ENCODE measurements at regions not wholly inside any gene's neighbourhood (a gene's known extent, or its start where the extent isn't known, plus 50 kb on each side); places are given as distances from the start of the nearest gene placed in this dataset.
A peak's percentile ranks its signal among the peaks of the same experiment; 100 is the strongest.

DNA sequence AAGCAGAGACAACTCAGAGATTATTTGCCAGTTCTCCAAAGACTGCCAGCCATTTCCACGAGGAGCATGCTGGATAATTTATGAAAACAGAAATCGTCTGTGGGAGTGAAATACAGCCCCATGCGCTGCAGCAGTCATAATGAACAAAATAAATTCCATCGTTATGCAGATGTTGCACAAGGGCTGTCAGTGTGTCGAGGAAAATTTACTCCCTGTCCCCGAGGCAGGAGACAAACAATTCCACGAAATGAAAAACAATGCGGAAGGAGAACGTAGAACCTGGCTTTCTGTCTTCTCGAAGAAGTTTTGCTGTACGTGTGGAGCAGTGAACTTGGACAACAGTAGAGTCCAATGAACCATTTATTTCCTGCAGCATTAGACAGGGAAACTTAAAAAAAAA is 399.4 kb downstream of the CD83 start:
- no peaks in the 10 kb centered on the region for H3K9me3 ChIP-seq (ENCODE audit: control insufficient read depth in 2 of 3, low read length in 3 of 3)
- Mint-ChIP-seq H3K4me1 (peaks cover 0 to 14% (median 4%) of the 10 kb centered on the region in 7 donors), H3K4me3 (no peak overlapping the region), H3K27me3 (peaks cover 0 to under 1% (median 0%) of the 10 kb centered on the region in 5 donors), H3K27ac (peak overlapping the region in 1 of 9 donors; percentile 8), H3K9me3 (peaks cover 0 to 4% (median 0%) of the 10 kb centered on the region in 11 donors), H3K36me3 (peaks cover 0 to 3% (median 0%) of the 10 kb centered on the region in 5 donors)
- POLR2A ChIA-PET, result no interaction called here
- CTCF ChIA-PET, result no interaction called here
- no peak overlapping the region for H3K27ac ChIP-seq (ENCODE audit: low read depth, low read length)
- no peak overlapping the region for H3K4me3 ChIP-seq (ENCODE audit: low read length)
- intact Hi-C loops (cut with micrococcal nuclease), result no loop called here
- DNase-seq (no peak), ATAC-seq (no peak)
- H3K36me3 ChIP-seq (ENCODE audit: control insufficient read depth in 2 of 3, insufficient read depth in 3 of 3, low read length in 3 of 3), result no peaks in the 10 kb centered on the region
- no peaks in the 10 kb centered on the region for H3K27me3 ChIP-seq (ENCODE audit: control insufficient read depth in 2 of 2, insufficient read depth in 2 of 2, low read length in 2 of 2)
- H3K4me1 ChIP-seq (ENCODE audit: control insufficient read depth in 2 of 2, insufficient read depth in 2 of 2, low read length in 2 of 2), result no peaks in the 10 kb centered on the region

DNA sequence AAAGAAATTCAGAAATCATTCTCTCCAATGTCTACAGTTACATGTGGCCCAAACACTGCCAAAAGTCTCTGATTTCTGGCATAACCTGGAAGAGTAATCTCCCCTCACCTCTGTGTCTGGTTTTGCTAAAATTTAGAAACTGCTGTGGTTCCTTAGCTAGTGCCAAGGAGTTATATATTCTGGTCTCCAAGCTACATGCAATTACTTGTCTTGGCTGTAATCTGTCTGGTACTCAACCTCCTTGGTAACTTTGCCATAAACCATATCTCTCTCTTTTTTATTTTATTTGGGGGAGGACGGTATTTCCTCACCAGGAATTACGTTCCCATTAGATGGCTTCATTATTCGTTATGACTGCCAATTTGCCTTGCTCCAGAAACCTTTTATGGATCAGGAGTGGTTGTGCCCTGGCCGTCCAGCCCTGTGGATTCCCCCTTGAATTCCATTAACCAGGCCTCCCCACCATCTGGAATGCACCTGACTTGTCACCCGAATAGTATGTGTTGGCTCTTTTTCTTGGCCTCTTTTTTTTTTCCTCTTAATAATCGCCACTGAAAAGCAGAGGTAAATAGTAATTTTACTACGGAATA is 400.0 kb downstream of the CD83 start:
- Mint-ChIP-seq H3K4me3 (no peak overlapping the region), H3K27me3 (no peaks in the 10 kb centered on the region), H3K9me3 (peaks cover 0 to 4% (median 0%) of the 10 kb centered on the region in 11 donors), H3K36me3 (peaks cover 0 to 3% (median 0%) of the 10 kb centered on the region in 5 donors), H3K27ac (peak overlapping the region in 1 of 9 donors; percentile 8), H3K4me1 (peaks cover 0 to 11% (median 4%) of the 10 kb centered on the region in 7 donors)
- ATAC-seq, result no peak
- no peaks in the 10 kb centered on the region for H3K4me1 ChIP-seq (ENCODE audit: control insufficient read depth in 2 of 2, insufficient read depth in 2 of 2, low read length in 2 of 2)
- H3K27me3 ChIP-seq (ENCODE audit: control insufficient read depth in 2 of 2, insufficient read depth in 2 of 2, low read length in 2 of 2), result no peaks in the 10 kb centered on the region
- POLR2A ChIA-PET, result no interaction called here
- CTCF ChIA-PET, result interaction anchor here (0.6 kb wide), 1 partner anchor 33 kb away, joined by 3 read pairs; no protein-coding TSS in a partner anchor
- intact Hi-C loops (cut with micrococcal nuclease), result no loop called here
- no peaks in the 10 kb centered on the region for H3K36me3 ChIP-seq (ENCODE audit: control insufficient read depth in 2 of 3, insufficient read depth in 3 of 3, low read length in 3 of 3)
- no peak overlapping the region for H3K4me3 ChIP-seq (ENCODE audit: low read length)
- H3K27ac ChIP-seq (ENCODE audit: low read depth, low read length), result no peak overlapping the region
- DNase-seq, result no peak
- no peaks in the 10 kb centered on the region for H3K9me3 ChIP-seq (ENCODE audit: control insufficient read depth in 2 of 3, low read length in 3 of 3)

DNA sequence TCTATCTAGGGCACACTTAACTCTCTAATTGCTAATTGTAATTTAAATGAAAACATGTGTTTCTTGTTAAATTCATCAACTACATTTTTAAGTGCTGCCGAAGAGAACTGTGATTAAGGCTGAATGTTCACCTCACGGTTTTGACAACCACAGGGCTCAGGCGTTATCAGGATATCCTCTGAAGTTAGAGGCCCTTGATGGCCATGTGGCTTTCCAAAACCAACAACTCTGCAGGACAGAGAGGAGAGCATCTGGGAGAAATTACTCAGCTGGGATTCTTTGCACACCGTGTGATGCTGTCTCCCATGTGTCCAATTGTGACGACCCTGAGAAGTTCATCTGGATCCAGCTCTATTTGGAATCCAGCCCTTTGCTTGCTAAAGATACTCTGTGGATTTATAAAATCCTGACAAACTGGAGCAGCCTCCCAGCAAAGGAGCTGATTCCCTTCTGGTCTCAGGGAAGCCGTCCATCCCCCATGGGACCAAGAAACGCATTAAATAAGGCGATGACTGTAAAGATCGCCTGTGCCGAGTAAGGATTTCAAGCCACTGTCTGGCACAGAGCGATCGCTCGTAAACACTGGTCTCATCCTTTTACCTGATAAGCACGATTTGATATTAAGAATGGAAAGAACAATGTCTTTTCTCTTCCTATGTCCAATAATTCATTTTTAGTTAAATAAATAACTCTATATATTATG is 401.1 kb downstream of the CD83 start:
- DNase-seq, result no peak
- peaks cover 0 to 3% (median 0%) of the 10 kb centered on the region in 5 donors for H3K36me3 Mint-ChIP-seq
- peaks cover 0 to 3% (median 2%) of the 10 kb centered on the region in 7 donors for H3K4me1 Mint-ChIP-seq
- intact Hi-C loops (cut with micrococcal nuclease), result no loop called here
- H3K27ac Mint-ChIP-seq, result no peak overlapping the region
- ChIA-PET POLR2A (no interaction called here), CTCF (interaction anchor here (0.6 kb wide), 1 partner anchor 32 kb away, joined by 3 read pairs; no protein-coding TSS in a partner anchor)
- H3K4me1 ChIP-seq (ENCODE audit: control insufficient read depth in 2 of 2, insufficient read depth in 2 of 2, low read length in 2 of 2), result no peaks in the 10 kb centered on the region
- no peak overlapping the region for H3K4me3 ChIP-seq (ENCODE audit: low read length)
- H3K36me3 ChIP-seq (ENCODE audit: control insufficient read depth in 2 of 3, insufficient read depth in 3 of 3, low read length in 3 of 3), result no peaks in the 10 kb centered on the region
- H3K27ac ChIP-seq (ENCODE audit: low read depth, low read length), result no peak overlapping the region
- no peaks in the 10 kb centered on the region for H3K27me3 Mint-ChIP-seq
- H3K27me3 ChIP-seq (ENCODE audit: control insufficient read depth in 2 of 2, insufficient read depth in 2 of 2, low read length in 2 of 2), result no peaks in the 10 kb centered on the region
- H3K4me3 Mint-ChIP-seq, result no peak overlapping the region
- no peaks in the 10 kb centered on the region for H3K9me3 ChIP-seq (ENCODE audit: control insufficient read depth in 2 of 3, low read length in 3 of 3)
- H3K9me3 Mint-ChIP-seq, result peaks cover 0 to 4% (median 0%) of the 10 kb centered on the region in 11 donors
- ATAC-seq, result no peak

DNA sequence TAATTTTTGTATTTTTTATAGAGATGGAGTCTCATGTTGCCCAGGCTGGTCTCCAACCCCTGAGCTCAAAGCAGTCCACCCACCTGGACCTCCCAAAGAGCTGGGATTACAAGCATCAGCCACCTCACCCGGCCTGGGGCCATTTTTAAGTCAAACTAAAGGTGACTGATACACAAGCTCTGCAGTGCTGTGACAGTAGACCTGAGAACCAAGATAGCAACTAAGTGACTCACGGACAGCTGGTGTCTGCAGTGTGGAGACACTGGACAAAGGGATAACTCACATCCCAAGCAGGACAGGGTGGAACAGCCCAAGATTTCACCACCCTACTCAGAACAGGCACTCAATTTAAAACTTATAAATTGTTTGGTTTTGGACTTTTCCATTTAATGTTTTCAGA is 402.5 kb downstream of the CD83 start:
- Histone ChIP-seq H3K9me3 (ENCODE audit: control insufficient read depth in 2 of 3, low read length in 3 of 3) (no peaks in the 10 kb centered on the region), H3K4me1 (ENCODE audit: control insufficient read depth in 2 of 2, insufficient read depth in 2 of 2, low read length in 2 of 2) (no peaks in the 10 kb centered on the region), H3K27ac (ENCODE audit: low read depth, low read length) (no peak overlapping the region), H3K27me3 (ENCODE audit: control insufficient read depth in 2 of 2, insufficient read depth in 2 of 2, low read length in 2 of 2) (no peaks in the 10 kb centered on the region), H3K4me3 (ENCODE audit: low read length) (no peak overlapping the region), H3K36me3 (ENCODE audit: control insufficient read depth in 2 of 3, insufficient read depth in 3 of 3, low read length in 3 of 3) (no peaks in the 10 kb centered on the region)
- H3K36me3 Mint-ChIP-seq, result peaks cover 0 to 3% (median 0%) of the 10 kb centered on the region in 5 donors
- ATAC-seq (no peak), DNase-seq (no peak)
- ChIA-PET POLR2A (interaction anchor here (0.6 kb wide), 1 partner anchor 82 kb away, joined by 5 read pairs; no protein-coding TSS in a partner anchor), CTCF (no interaction called here)
- H3K27me3 Mint-ChIP-seq, result no peaks in the 10 kb centered on the region
- intact Hi-C loops (cut with micrococcal nuclease), result no loop called here
- H3K9me3 Mint-ChIP-seq, result peaks cover 0 to 4% (median 0%) of the 10 kb centered on the region in 11 donors
- no peak overlapping the region for H3K4me3 Mint-ChIP-seq
- no peak overlapping the region for H3K27ac Mint-ChIP-seq
- H3K4me1 Mint-ChIP-seq, result no peaks in the 10 kb centered on the region

DNA sequence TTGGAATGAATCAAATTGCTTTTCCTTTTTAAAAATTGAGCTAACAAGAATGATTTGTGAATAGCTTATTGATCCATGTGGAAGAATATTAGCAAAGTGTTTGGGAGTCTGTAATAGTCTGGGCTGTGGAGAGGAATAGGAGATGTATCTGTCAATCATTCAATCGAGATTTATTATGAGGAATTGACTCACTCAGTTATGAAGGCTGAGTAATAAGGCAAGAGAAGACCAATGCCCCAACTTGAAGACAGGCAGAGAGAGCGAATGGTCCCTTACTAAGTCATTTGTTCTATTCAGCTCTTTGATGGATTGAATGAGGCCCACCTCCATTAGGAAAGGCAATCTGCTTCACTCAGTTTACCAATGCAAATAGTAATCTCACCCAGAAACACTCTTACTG is 403.0 kb downstream of the CD83 start:
- no peaks in the 10 kb centered on the region for H3K27me3 Mint-ChIP-seq
- POLR2A ChIA-PET, result interaction anchor here (0.6 kb wide), 1 partner anchor 81 kb away, joined by 5 read pairs; no protein-coding TSS in a partner anchor
- H3K36me3 ChIP-seq (ENCODE audit: control insufficient read depth in 2 of 3, insufficient read depth in 3 of 3, low read length in 3 of 3), result no peaks in the 10 kb centered on the region
- no peak overlapping the region for H3K27ac ChIP-seq (ENCODE audit: low read depth, low read length)
- H3K9me3 ChIP-seq (ENCODE audit: control insufficient read depth in 2 of 3, low read length in 3 of 3), result no peaks in the 10 kb centered on the region
- H3K36me3 Mint-ChIP-seq, result peaks cover 0 to 3% (median 0%) of the 10 kb centered on the region in 5 donors
- H3K27ac Mint-ChIP-seq, result no peak overlapping the region
- no peaks in the 10 kb centered on the region for H3K4me1 Mint-ChIP-seq
- H3K27me3 ChIP-seq (ENCODE audit: control insufficient read depth in 2 of 2, insufficient read depth in 2 of 2, low read length in 2 of 2), result no peaks in the 10 kb centered on the region
- H3K4me1 ChIP-seq (ENCODE audit: control insufficient read depth in 2 of 2, insufficient read depth in 2 of 2, low read length in 2 of 2), result no peaks in the 10 kb centered on the region
- intact Hi-C loops (cut with micrococcal nuclease), result no loop called here
- no peak overlapping the region for H3K4me3 ChIP-seq (ENCODE audit: low read length)
- no peak overlapping the region for H3K4me3 Mint-ChIP-seq
- H3K9me3 Mint-ChIP-seq, result peaks cover 0 to 6% (median 0%) of the 10 kb centered on the region in 11 donors
- CTCF ChIA-PET, result interaction anchor here (0.6 kb wide), 1 partner anchor 13 kb away, joined by 3 read pairs; no protein-coding TSS in a partner anchor
- no peak for ATAC-seq
- no peak for DNase-seq

DNA sequence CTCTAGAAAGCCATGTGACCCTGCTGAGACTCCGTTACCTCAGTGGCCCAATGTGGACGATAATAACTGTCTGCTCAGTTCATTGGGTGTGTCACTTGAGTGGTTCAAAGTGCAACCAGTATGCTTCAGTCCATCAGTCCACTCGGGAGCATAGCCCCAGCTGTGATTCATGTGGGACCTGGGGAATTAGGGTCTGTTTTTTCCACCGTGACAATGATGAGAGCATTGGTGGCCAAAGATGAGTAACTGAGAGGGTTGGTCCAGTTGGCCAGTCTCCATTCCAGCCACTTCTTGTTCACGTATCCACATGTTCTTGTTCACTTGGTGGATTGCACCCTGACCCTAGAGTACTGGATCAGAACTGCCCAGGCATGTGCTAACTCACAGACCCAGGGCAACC is 403.6 kb downstream of the CD83 start:
- H3K4me3 ChIP-seq (ENCODE audit: low read length), result no peak overlapping the region
- H3K27me3 ChIP-seq (ENCODE audit: control insufficient read depth in 2 of 2, insufficient read depth in 2 of 2, low read length in 2 of 2), result no peaks in the 10 kb centered on the region
- no peak overlapping the region for H3K27ac Mint-ChIP-seq
- peaks cover 0 to 6% (median 0%) of the 10 kb centered on the region in 11 donors for H3K9me3 Mint-ChIP-seq
- H3K4me1 Mint-ChIP-seq, result no peaks in the 10 kb centered on the region
- peaks cover 0 to 3% (median 0%) of the 10 kb centered on the region in 5 donors for H3K36me3 Mint-ChIP-seq
- intact Hi-C loops (cut with micrococcal nuclease), result no loop called here
- DNase-seq (no peak), ATAC-seq (no peak)
- H3K27me3 Mint-ChIP-seq, result peaks cover 0 to 4% (median 0%) of the 10 kb centered on the region in 5 donors
- no peaks in the 10 kb centered on the region for H3K9me3 ChIP-seq (ENCODE audit: control insufficient read depth in 2 of 3, low read length in 3 of 3)
- no peaks in the 10 kb centered on the region for H3K4me1 ChIP-seq (ENCODE audit: control insufficient read depth in 2 of 2, insufficient read depth in 2 of 2, low read length in 2 of 2)
- POLR2A ChIA-PET, result interaction anchor here (0.6 kb wide), 1 partner anchor 183 kb away, joined by 3 read pairs; no protein-coding TSS in a partner anchor
- H3K36me3 ChIP-seq (ENCODE audit: control insufficient read depth in 2 of 3, insufficient read depth in 3 of 3, low read length in 3 of 3), result no peaks in the 10 kb centered on the region
- H3K4me3 Mint-ChIP-seq, result no peak overlapping the region
- no peak overlapping the region for H3K27ac ChIP-seq (ENCODE audit: low read depth, low read length)
- CTCF ChIA-PET, result no interaction called here

Data from naive thymus-derived CD4-positive, alpha-beta T cell (primary cell).